Vagina (tissue), 2 donors: ENCODE measurements at regions not wholly inside any gene's neighbourhood (a gene's known extent, or its start where the extent isn't known, plus 50 kb on each side); places are given as distances from the start of the nearest gene placed in this dataset.

Experiments used
- POLR2A ChIP-seq, 2 donors: fragments of 450-650 bp; IDR thresholded peaks; one replicate each; pipeline ENCODE4 v1.6.1; 2017; ENCODE audit warnings: antibody characterized with exemption in 2 of 2, mild to moderate bottlenecking in 2 of 2, moderate library complexity in 2 of 2
- TF ChIP-seq, protein P1 (sequence below), 3 experiments: fragments of 450-650 bp in 2 of 3; fragments of 200-600 bp in 1 of 3; sonication (generic) in 1 of 3; IDR thresholded peaks; one replicate each; pipeline ENCODE4 v1.5.1; 2017 to 2019; ENCODE audit warnings: antibody characterized with exemption in 3 of 3, mild to moderate bottlenecking in 2 of 3, moderate library complexity in 2 of 3

DNA sequence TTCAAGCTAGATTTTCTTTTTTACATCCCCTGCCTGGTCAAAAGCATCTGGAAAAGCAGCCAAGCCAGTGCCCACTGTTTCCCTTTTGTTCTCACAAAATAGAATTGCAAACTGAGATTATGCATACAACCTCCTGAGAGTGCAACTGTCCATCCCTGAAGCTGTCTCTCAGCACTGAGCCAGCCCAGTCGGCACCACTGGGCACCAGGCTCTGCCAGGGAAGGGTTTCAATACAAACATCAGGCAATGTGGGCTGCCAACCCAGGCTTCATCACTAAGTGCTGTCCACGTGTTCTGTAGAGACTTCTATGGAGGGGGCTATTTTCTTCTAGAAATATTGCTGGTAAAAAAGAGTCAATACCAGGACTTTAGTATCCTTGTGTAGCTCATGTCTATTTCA, 356.3 kb upstream of the TBL1XR1 start:
- TF ChIP-seq, protein P1, sequence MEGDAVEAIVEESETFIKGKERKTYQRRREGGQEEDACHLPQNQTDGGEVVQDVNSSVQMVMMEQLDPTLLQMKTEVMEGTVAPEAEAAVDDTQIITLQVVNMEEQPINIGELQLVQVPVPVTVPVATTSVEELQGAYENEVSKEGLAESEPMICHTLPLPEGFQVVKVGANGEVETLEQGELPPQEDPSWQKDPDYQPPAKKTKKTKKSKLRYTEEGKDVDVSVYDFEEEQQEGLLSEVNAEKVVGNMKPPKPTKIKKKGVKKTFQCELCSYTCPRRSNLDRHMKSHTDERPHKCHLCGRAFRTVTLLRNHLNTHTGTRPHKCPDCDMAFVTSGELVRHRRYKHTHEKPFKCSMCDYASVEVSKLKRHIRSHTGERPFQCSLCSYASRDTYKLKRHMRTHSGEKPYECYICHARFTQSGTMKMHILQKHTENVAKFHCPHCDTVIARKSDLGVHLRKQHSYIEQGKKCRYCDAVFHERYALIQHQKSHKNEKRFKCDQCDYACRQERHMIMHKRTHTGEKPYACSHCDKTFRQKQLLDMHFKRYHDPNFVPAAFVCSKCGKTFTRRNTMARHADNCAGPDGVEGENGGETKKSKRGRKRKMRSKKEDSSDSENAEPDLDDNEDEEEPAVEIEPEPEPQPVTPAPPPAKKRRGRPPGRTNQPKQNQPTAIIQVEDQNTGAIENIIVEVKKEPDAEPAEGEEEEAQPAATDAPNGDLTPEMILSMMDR (IDR thresholded peaks at IDR 0.05) = no peak
- no peak for TF ChIP-seq POLR2A (IDR thresholded peaks at IDR 0.05)
